NOMO-1 treated with dmso at 0.1 percent for 144 hours (cell line): ENCODE measurements at regions not wholly inside any gene's neighbourhood (a gene's known extent, or its start where the extent isn't known, plus 50 kb on each side); places are given as distances from the start of the nearest gene placed in this dataset.

Experiments used
- DNase-seq: peaks from one replicate; lab custom pipeline; 2025; ENCODE audit not compliant: unreplicated experiment; lab: John Stamatoyannopoulos, UW

DNA sequence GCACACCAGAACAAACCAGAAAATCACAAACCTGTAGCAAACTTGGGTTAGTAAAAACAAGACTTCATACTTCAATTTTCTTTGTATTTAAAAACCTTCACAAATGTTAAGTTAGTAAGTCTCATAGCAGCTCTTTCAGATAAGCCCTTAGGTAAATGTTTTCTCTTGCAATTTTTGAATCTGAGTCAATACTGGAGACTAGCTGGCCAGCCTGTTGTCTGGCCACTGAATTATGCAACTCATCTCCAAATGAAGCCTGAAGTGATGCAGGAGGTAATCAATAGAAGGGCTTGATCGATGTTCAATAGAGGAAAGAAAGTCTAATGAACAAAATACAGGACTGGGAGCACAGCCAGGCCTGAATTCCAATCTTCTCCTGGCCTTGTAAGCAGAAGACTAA lies 465.2 kb downstream of the LRIG3 start:
- no peak for DNase-seq

DNA sequence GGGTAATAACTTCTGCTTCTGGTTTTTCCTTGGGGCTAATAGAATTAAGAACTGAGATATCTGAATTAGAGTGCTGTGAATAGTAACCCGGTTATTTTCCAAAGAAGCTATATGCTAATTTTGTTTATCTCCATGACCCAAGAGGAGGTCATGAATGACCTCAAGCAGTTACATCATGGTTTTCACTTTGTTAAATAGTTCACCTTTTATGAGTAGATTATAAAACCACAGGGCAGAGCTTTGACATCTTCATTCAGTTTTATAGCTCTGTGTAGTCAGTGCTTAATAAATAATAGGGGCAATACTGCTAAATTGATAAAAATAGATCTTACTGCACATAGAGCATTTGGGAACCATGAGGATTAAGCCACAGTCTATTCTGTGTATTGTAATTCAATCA lies 462.2 kb downstream of the LRIG3 start:
- no peak for DNase-seq

DNA sequence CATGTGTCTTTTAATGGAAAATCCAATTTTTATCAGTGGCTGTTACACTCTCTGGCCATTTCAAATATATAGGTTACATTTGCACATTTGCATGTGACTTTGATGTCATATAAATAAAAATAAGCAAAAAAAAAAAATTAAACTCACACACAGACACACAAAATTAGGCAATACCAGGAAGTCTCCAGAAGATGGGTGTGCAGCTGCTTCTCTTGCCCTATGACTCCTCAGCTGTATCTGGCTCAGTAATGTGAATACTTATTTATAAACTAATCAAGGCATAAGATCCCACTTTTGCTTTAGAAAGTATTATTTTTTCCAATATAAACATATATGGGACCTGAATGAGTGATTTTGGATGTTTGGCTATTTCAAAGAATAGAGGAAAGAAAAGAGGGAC lies 461.1 kb downstream of the LRIG3 start:
- no peak for DNase-seq

DNA sequence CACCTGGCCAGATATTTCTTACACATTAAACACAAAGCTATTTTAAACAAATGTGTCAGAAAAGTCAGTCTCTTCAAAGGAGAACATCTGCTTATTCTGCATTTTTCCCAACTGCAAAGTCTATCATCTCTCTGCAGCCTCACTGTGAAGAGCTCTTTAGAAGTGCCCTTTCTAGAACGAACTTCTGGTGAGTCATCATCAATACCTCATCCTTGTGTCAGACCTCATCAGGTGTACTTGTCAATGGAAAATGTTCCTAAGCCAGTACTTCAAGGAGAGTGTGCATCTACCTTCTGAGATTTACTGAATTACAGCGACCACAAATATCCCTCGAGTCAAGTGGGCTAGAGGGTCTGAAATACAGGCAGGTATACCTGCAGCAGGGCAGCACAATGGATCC lies 457.3 kb downstream of the LRIG3 start:
- DNase-seq = no peak

DNA sequence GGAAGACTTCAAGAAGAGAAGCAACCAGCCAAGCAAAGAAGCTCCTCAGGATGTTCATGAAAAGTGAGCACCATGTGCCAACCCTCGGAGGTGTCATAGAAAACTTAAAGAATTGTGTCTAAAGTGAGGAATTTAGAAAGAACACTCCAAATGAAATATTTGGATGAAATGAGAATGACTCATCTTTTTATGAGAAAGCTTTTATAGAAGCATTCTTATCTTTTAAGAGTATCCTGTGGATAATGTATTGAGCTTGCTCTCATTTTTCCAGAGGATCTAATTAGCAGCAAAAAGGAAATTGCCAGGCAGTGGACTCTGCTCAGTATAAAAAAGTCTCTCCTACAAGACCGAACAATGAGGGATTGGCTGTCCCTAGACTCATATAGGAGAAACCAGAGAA lies 454.9 kb downstream of the LRIG3 start:
- no peak for DNase-seq

DNA sequence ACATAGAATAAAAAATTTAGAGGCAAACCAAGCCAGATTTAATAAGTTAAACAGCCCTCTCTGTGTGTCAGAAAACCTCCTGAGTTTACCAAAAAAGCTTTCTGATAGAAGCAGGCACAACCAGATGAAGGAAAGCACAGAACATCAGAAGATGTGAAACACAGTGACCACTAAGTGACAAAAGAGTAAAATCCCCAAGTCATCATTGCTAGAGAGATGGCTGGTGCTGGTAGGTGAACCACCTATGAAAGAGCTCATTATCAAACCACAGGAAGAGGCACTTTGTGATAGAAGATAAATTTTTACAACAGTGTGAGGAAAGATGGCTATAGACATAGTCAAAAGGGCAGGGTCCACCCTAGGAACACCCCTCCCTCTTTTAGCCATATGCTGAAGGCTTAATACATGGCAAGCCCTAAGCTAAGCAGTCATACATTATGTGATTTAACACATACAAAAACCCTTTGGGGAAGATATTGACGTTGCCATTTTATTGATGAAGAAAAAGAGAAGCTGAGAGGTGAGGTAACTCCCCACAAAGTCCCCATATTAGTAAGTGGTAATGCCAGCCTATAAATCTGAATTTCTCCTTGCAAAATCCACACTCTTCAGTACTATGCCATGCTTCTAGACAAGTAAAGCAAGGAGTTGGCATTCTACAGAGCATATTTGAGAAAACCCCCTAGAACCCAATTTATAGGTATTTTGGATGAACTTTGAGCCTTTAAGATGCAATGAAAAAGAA lies 449.9 kb downstream of the LRIG3 start:
- DNase-seq = no peak

DNA sequence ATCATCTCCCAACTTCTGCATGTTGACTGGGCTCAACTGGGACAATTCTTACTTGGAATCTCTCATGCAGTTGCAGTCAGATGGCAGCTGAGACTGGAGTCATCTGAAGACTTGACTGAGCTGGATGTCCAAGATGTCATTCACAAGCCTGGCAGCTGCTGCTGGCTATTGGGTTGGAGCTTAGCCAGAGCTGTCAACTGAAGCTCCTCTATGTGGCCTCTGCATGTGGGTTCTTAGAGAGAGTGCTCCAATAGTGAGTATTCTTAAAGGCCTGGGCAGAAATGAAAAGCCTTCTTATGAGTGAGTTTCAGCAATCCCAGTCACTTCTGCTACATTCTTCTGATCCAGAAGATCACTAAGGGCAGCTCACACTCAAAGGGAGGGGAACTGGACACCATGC lies 440.9 kb downstream of the LRIG3 start:
- DNase-seq = no peak

DNA sequence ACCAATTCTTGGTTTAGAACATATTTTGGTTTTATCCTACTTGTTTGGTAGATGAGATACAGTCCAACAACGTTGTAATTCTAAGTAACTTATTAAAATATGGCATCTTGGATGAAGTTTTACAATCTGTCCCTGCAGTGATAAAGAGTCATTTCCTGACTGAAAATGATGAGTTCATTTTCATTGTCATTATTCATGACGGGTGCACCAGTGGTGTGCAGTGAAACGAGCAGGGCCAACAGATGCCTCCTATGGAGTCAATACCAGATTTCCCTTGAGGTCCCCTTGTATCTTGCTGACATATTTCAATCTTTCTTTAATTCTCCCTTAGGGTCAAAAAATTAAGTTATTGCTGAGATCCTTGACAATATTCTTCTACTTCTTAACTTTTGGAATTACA lies 438.5 kb downstream of the LRIG3 start:
- DNase-seq = no peak

DNA sequence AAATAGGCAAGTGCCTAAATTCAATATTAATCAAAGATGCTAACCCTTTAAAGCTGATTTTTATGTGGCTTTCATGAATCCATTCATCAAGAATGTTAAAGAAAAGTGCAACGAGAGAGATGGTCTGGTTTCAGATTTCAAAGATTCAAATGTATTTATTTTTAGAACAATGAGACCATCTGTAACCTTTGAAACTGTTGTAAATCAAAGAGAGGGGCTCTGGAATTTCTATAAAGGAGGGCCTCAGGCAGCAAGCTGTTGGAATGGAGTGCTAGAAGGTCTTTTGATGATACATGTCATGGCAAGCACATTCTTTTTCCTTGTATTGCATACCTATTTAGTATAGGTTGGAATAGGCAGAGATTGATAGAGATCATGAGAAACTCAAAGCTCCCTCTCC lies 433.0 kb downstream of the LRIG3 start:
- DNase-seq = no peak

DNA sequence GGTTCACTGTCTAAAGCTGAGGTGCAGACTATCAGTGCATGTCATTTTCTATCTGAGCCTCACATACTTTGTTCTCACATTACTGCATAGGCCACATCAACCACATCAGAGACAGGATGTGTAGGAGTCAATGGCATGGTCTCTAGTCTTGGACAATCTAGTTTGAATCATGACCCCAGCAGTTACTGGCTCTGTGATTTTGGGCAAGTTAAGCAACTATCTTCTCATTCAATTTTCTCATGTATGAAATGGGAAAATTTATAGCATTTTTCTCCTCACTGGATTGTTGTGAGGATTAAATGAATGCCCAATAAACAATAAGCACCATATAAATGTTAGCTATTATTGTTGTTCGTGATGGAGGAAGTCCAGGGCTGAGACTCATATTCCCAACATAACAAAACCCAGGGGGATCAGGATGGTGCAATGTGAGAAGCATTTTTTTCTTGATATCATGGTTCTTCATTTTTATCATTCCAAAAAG lies 432.6 kb downstream of the LRIG3 start:
- no peak for DNase-seq

DNA sequence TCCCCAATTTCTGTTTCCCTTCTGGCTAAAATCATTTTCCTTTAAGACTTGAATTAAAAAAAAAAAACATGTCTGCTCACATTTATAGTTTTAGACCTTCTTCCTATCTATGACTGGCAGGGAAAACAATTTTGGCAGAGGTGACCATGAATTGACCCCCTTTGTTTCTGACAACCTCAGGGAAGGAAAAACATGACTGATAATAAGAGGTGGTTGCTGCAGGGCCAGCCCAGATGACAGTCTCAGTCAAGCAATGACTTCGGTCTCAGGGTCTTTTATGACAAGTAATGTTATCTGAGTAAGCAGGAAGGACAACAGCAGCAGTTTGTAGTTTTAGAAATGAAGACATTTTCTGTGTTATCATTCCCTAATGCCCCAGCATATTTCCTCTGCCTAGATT lies 430.9 kb downstream of the LRIG3 start:
- DNase-seq = no peak

DNA sequence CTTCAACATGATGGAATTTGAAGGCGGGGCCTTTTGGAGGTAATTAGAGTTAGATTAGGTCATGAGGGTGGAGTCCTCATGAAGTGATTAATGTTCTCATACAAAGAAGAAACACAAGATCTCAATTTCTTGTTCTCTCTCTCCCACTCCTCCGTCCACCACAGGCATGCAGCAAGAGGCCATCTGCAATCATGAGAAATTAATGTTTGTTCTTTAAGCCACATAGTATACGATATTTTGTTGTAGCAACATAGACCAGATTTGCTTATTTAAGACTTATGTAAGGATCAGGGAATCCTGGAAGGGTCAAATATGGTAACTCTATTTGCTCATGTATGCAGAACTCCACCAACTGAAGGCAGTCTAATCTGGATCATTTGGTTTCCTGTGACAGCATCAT lies 429.0 kb downstream of the LRIG3 start:
- no peak for DNase-seq

DNA sequence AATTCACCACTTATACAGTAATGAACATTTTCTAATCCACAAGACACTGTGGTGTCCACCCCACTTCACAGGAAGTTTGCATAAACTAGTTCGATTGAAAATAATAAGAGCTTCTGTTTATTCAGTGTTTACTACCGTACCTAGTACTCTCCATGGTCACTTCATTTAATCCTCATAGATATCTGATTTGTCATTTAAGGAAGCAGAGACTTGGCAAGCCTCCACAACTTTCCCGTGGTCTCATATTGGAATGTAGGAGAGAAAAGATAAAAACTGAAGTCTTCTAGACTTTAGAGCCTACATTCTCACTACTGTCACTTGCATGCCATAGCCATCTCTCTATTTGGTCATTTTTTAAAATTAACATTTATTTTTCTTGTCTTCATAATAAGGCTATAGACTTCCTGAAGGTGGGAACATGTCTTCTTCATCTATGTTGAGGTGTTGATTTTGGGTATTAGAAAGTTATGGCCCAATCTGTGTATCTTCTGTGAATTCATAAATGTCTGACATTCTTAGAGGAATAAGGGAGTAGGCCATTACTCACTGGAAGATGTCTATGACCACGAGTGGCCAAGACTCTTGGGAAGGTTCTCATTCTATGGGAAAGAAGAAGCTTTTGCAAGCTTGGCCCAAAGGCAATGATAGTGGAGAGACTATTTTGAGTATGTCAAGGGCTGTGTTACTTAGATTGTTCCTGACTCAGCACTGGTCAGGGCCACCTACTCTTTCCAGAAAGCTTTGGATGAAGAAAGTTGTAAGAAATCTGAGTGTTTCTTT lies 423.7 kb downstream of the LRIG3 start:
- DNase-seq = no peak

DNA sequence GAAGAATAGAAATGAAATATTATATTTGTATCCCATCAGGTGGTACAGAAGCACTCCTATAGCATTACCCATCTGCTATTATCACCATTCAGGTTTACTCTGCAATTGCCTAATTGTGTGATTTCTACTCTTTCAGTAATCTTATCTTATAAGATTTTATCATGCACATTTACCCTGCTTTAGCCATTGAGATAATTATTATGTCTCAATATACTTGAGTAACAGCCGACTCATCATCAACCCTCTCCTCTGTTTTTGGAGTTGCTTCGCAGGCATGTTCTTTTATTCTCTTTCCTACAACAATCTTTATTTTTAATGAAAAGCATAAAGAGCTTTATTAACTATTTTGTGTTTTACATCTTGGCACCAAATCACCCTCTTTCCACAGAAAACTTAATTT lies 419.9 kb downstream of the LRIG3 start:
- DNase-seq = no peak

DNA sequence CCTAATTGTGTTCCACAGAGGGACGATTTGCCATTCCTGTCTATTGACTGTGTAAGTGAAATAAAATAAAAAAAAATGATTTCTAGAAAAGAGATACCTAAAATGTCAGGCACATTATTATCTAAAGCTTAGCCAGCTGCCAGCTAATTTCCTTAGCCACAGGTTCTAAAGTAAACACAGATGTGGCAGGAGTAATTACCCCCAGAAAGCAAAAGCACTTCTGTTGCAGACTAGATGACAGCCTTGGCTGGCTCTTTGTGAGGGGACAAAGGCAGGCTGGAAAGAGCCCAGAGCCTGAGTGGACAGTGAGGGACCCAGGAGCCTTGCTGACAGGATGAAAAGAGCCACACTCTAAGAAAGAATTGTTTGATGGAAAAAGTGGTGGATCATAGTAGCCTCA lies 418.1 kb downstream of the LRIG3 start:
- DNase-seq = no peak

DNA sequence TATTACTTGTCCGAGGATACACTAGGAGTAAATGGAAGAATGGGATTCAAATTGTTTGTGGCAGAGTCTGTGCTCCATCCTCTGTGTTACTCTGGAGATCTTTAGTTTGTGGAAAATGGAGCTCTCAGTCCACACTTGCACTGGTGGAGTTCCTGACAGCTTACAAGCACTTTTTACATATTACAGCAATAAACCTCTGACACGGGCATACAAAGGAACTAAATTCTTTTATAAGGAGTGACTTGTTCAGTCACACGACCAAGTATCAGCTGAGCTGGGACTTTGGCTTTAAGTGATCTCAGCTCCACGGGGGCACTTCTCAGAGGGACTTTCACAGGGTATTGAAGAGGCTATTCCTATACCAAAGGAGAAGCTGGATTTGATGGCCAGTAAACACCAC lies 417.5 kb downstream of the LRIG3 start:
- DNase-seq = no peak

DNA sequence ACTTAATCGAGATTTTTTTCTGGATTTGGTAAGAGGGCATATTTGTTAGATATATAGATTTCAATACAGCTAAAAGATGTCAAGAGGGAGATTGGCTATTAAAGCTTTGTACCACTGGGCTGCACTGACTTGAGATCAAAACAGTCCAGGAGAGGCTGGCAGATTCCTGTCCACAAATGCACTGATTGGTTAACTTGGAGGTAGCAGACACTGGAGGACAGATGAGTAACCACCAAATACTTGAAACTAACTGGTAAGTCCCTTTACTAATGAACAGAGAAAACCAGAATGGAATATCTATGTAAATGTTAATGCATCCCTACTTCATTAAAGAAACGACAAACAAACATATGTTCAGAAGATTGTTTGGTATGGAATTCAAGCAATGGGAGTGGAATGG lies 416.6 kb downstream of the LRIG3 start:
- DNase-seq = no peak

DNA sequence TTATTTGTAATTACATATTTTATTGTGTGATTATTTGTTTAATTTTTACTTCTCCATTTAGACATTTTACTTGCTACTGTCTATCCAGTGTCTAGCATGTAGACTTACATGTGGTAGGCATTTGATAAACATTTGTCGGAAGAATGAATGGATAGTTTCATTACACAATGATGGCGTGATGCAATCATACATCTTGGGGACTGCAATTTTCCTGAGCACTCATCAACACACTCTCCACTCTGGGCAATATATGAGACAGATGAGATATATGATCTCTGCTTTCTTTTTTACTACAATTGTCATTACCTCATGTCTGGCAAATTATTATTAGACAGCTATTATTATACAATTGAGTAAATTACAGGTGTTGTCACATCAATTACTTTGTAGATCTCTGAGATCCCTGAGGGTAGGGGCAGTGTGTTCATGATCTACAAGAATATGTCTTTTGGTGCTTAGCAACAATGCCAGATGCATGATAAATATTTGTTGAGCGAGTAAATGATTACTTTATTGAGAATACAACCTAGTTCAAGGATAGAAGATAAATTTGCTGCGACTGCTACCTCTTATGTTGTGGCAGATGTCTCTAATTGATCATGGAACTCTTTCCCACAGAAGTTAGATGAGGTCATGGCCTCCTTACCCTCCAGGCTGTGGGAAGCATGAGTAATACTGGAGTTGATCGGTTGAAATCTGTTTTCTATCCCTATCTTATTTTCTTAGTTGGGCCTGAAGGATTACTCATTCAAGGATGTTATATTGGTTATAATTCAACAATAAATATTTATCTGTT lies 416.0 kb downstream of the LRIG3 start:
- DNase-seq = no peak

DNA sequence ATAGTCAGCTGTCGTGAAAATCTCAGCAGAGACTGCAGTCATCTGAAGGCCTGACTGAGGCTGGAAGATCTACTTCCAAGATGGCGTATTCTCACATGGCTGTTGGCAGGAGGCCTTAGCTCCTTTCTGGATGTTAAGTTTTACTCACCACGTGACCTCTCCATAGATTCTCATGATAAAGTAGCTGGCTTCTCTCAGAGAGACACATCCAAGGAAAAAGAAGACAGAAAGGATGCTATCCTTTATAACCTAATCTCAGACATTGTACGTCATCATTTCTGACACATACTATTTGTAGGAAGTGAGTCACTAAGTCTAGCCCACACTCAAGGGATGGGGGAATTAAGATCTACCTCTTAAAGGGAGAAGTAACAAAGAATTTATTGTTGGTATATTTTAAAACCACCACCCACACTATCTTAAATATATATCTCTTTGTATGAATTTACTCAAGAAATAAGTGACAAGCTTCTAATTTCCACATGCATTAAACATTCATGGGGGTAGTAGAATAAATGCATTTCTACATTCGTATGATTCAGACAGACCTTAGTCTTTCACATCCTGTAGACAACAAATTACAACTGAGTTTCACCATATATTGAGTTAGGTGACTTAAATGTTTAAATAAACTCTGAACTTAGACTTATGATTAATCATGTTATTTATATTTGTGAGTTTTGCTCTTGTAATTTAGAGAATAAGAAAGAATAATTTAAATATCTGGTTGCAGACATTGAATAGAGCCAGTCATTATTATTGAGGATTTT lies 411.0 kb downstream of the LRIG3 start:
- DNase-seq = no peak

DNA sequence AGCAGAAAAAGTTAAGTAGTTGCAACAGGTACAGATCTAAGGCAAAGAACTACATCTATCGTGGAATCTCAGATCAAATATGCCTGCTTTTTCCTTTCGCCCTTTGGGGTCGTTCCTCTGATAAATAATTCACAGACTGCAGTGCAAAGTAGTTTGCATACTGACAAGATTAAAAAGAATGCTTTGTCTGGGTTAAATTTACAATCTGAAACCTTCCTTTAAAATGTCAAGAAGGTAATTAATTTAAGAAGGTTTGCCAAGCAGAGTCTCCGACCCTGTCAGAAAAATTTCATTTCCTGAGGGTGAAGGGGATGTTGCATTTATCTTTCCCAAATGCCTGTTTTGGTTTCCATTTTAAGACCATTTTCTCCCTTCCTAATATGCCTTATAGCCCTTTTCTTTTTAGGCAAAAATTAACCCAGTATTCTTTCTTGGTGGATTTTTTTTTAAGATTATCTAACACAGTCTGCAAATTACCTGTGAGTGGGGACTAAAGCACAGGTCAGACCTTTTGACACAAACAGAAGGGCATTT lies 406.9 kb downstream of the LRIG3 start:
- DNase-seq = no peak

DNA sequence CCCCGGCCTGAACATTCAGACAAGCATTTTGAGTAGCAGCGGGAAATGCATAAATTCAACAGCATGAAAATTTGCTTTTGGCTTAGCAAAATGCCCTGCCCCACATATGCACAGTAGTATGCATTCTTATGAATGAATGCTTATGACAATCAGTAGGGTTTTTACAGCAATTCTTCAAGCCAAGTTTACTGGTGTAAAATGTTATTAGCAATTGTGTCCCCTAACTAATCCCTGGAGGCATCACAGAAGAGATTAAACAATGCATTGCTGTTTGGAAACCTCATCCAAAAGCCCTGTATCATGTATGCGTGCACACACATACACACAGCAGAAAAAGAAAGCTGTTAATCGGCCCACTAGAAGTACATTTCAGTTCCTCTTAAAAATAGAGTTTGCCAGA lies 406.5 kb downstream of the LRIG3 start:
- DNase-seq = no peak
